ENCODE measurements at regions not wholly inside any gene's neighbourhood (a gene's known extent, or its start where the extent isn't known, plus 50 kb on each side); places are given as distances from the start of the nearest gene placed in this dataset.

GRCh38 chr18:37672932-37673595 is 107.5 kb upstream of the CELF4 start:
- DNase-seq (ENCODE audit: low read depth, low spot score), result no peak

GRCh38 chr18:37672001-37672400 is 106.4 kb upstream of the CELF4 start:
- DNase-seq (ENCODE audit: low read depth, low spot score), result no peak

- DNase-seq (ENCODE audit: low read depth, low spot score), result no peak
Observed at GRCh38 chr18:37671530-37671929, 105.9 kb upstream of the CELF4 start.

GRCh38 chr18:37671119-37671518 is 105.5 kb upstream of the CELF4 start:
- no peak for DNase-seq (ENCODE audit: low read depth, low spot score)

GRCh38 chr18:37669991-37670534 is 104.5 kb upstream of the CELF4 start:
- DNase-seq (ENCODE audit: low read depth, low spot score), result no peak

- DNase-seq (ENCODE audit: low read depth, low spot score), result no peak
Observed at GRCh38 chr18:37668971-37669747, 103.6 kb upstream of the CELF4 start.

GRCh38 chr18:37667836-37668235 is 102.2 kb upstream of the CELF4 start:
- DNase-seq (ENCODE audit: low read depth, low spot score), result no peak

- DNase-seq (ENCODE audit: low read depth, low spot score), result no peak
Observed at GRCh38 chr18:37666991-37667390, 101.4 kb upstream of the CELF4 start.

GRCh38 chr18:37666451-37666850 is 100.9 kb upstream of the CELF4 start:
- no peak for DNase-seq (ENCODE audit: low read depth, low spot score)

- DNase-seq (ENCODE audit: low read depth, low spot score), result no peak
Observed at GRCh38 chr18:37665346-37665745, 99.7 kb upstream of the CELF4 start.

GRCh38 chr18:37663446-37663845 is 97.8 kb upstream of the CELF4 start:
- no peak for DNase-seq (ENCODE audit: low read depth, low spot score)

- DNase-seq (ENCODE audit: low read depth, low spot score), result no peak
Observed at GRCh38 chr18:37662546-37663339, 97.1 kb upstream of the CELF4 start.

GRCh38 chr18:37662099-37662498 is 96.5 kb upstream of the CELF4 start:
- DNase-seq (ENCODE audit: low read depth, low spot score), result no peak

GRCh38 chr18:37661478-37661877 is 95.9 kb upstream of the CELF4 start:
- DNase-seq (ENCODE audit: low read depth, low spot score), result no peak

GRCh38 chr18:37661061-37661460 is 95.5 kb upstream of the CELF4 start:
- no peak for DNase-seq (ENCODE audit: low read depth, low spot score)

- no peak for DNase-seq (ENCODE audit: low read depth, low spot score)
Observed at GRCh38 chr18:37660658-37661057, 95.1 kb upstream of the CELF4 start.

GRCh38 chr18:37659906-37660305 is 94.3 kb upstream of the CELF4 start:
- DNase-seq (ENCODE audit: low read depth, low spot score), result no peak

GRCh38 chr18:37658894-37659293 is 93.3 kb upstream of the CELF4 start:
- no peak for DNase-seq (ENCODE audit: low read depth, low spot score)

GRCh38 chr18:37657493-37657892 is 91.9 kb upstream of the CELF4 start:
- no peak for DNase-seq (ENCODE audit: low read depth, low spot score)

- no peak for DNase-seq (ENCODE audit: low read depth, low spot score)
Observed at GRCh38 chr18:37654731-37655369, 89.3 kb upstream of the CELF4 start.

- no peak for DNase-seq (ENCODE audit: low read depth, low spot score)
Observed at GRCh38 chr18:37654034-37654433, 88.4 kb upstream of the CELF4 start.

- DNase-seq (ENCODE audit: low read depth, low spot score), result no peak
Observed at GRCh38 chr18:37653618-37654017, 88.0 kb upstream of the CELF4 start.
